ENCODE measurements at regions not wholly inside any gene's neighbourhood (a gene's known extent, or its start where the extent isn't known, plus 50 kb on each side); places are given as distances from the start of the nearest gene placed in this dataset.
"Not testable (repeated sequence)": the region's sequence is repeated elsewhere in the genome, so short reads cannot be mapped to it uniquely, and the experiment has no call there.

DNA sequence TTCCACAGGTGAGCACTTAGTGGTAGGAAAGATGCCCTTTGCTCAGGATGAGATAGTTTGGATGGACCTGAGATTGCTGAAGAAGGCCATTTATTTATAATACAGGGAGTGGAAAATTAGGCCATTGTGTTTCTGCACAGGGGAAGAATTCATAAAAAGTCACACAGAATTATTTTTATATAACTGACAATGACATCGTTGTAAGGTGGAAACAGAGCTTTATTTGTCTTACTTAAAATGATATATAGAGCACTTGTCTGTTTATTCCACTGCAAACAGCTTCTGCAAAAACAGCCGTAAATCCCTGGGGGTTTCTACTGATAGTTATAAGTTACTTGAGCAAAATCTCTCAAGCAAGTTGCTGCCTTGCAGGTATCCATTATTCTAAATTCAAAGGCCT lies 158.1 kb upstream of the ZNF521 start:
- DNase-seq (ENCODE audit: extremely low read depth, low read depth), result no peak

GRCh38 chr18:25503567-25504081 lies 151.7 kb upstream of the ZNF521 start:
- DNase-seq (ENCODE audit: extremely low read depth, low read depth), result no peak

GRCh38 chr18:25497151-25497794 lies 145.3 kb upstream of the ZNF521 start:
- no peak for DNase-seq (ENCODE audit: extremely low read depth, low read depth)

GRCh38 chr18:25496544-25496943 lies 144.6 kb upstream of the ZNF521 start:
- no peak for DNase-seq (ENCODE audit: extremely low read depth, low read depth)

- DNase-seq (ENCODE audit: extremely low read depth, low read depth), result no peak
Observed at GRCh38 chr18:25495606-25496005, 143.6 kb upstream of the ZNF521 start.

DNA sequence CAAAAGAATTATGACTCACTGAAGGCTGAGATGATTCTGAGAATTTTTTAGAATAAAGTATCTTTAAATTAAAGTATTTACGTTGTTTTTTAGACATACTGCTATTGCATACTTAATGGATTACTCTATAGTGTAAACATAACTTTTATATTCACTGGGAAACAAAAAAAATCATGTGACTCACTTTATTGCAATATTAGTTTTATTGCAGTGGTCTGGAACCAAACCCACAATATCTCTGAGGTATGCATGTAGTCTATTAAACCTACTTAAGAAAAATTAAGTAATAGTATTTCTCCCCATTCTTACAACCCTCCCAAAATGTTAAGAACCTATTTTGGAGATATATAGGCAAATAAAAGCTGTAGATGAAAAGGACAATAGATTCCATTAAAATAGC lies 142.9 kb upstream of the ZNF521 start:
- DNase-seq (ENCODE audit: extremely low read depth, low read depth), result no peak

DNA sequence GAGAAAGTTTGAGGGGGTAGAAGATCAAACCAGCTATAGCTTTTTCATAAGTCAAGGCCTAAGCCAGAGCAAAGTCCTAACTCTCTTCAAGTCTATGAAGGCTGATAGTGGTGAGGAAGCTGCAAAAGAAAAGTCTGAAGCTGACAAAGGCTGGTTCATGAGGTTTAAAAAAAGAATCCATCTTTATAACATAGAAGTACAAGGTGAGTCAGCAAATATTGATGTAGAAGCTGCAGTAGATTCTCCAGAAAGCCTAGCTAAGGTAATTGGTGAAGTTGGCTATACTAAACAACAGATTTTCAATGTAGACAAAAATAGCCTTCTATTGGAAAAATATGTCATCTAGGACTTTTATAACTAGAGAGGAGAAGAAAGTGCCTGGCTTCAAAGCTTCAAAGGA lies 141.4 kb upstream of the ZNF521 start:
- DNase-seq (ENCODE audit: extremely low read depth, low read depth), result no peak

DNA sequence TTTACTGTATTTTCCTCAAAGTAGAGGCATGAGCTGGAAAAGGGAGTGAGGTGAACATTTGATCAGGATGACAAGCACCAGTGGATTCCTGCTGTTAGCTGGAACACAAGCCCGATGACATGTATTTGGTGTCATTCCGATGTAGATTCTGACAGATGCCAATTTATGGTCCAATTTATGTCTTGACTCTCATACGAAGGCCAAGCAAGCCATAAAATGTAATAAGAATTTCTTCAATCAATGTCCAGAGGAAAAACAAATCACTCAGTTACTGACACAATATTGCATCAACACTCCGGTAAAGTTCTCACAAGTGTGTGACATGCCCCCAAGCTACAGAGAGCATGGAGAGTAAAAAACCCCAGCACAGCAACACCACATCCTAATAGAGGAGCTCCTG lies 138.3 kb upstream of the ZNF521 start:
- DNase-seq (ENCODE audit: extremely low read depth, low read depth), result no peak

GRCh38 chr18:25473008-25473407 lies 121.0 kb upstream of the ZNF521 start:
- no peak for DNase-seq (ENCODE audit: extremely low read depth, low read depth)

GRCh38 chr18:25470756-25471524 lies 119.0 kb upstream of the ZNF521 start:
- DNase-seq (ENCODE audit: extremely low read depth, low read depth), result not testable (repeated sequence)

- no peak for DNase-seq (ENCODE audit: extremely low read depth, low read depth)
Observed at GRCh38 chr18:25470062-25470461, 118.1 kb upstream of the ZNF521 start.

DNA sequence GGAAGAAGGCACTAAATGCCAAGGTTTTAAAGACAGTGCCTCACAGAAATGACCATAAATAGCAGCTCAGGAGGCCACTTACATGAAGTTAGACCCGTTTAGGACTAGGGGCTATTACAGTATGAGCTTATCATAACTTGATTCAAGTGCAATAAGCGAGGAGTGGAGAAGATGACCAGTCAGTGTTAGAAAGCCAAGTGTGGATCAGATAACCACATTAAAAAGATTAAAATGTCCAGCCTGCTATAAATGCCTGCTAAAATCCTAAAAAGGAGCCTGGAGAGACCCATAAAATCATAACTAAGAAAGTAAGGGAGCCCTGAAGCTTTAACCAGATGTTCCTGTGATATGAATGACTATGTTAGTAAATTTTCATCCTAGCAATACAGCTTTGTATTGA lies 117.5 kb upstream of the ZNF521 start:
- DNase-seq (ENCODE audit: extremely low read depth, low read depth), result no peak

- no peak for DNase-seq (ENCODE audit: extremely low read depth, low read depth)
Observed at GRCh38 chr18:25467226-25467987, 115.4 kb upstream of the ZNF521 start.

GRCh38 chr18:25465152-25465732 lies 113.3 kb upstream of the ZNF521 start:
- DNase-seq (ENCODE audit: extremely low read depth, low read depth), result no peak

- no peak for DNase-seq (ENCODE audit: extremely low read depth, low read depth)
Observed at GRCh38 chr18:25464227-25464626, 112.3 kb upstream of the ZNF521 start.

DNA sequence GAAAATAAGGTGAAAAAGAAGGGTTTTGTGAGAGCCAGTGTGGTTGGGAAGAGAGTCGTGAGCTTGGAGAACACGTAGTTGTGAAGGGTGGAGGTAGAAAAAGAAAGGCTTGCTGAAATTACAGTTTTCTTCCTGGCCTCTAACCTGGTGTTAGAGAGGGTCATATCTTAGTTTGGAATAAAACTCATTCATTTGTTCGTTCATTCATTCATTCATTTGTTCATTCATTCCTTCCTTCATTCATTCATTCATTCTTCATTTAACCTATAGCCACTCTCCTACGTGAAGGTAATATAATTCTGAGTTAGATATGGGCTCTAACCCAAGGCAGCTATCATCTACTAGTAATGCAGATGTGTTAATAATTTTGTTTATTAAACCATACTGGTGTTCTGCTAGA lies 111.8 kb upstream of the ZNF521 start:
- no peak for DNase-seq (ENCODE audit: extremely low read depth, low read depth)

- DNase-seq (ENCODE audit: extremely low read depth, low read depth), result no peak
Observed at GRCh38 chr18:25459814-25460213, 107.8 kb upstream of the ZNF521 start.

DNA sequence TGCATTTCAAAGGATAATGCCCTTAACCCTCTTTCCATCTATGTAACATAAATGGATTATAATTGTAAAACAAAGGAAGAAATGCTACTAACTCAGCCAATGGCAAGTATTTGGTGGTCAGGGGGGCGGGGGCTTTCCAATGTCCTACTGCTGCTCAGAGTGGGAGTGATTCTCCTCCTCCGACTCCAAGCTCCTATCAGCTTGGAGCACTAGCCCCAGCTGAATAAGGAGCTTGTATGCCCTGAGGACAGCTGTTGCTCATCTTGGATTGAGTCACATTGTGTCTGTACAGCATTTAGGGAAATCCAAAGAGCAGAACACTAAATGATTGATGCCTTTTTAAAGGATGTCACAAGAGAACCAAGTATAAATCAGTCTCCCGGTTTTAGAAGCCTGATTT lies 105.6 kb upstream of the ZNF521 start:
- DNase-seq (ENCODE audit: extremely low read depth, low read depth), result no peak

DNA sequence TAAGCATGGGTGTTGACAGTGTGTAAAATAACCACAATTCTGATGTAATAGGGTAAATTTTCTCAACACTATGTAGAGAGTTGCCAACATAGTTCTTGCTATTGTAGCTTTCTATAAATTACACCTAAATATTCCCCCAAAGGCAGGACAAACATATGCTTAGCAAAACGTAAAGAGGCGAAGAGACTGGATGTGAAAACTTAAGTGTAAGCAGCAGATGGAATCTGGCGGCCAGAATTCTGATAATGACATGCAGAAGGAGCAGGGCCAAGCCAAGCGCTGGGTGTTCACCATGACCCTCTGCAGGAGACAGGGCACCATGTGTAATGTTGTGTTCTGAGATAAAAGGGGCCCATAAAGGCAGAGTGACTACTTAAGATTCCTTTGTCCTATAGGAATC lies 105.2 kb upstream of the ZNF521 start:
- no peak for DNase-seq (ENCODE audit: extremely low read depth, low read depth)

DNA sequence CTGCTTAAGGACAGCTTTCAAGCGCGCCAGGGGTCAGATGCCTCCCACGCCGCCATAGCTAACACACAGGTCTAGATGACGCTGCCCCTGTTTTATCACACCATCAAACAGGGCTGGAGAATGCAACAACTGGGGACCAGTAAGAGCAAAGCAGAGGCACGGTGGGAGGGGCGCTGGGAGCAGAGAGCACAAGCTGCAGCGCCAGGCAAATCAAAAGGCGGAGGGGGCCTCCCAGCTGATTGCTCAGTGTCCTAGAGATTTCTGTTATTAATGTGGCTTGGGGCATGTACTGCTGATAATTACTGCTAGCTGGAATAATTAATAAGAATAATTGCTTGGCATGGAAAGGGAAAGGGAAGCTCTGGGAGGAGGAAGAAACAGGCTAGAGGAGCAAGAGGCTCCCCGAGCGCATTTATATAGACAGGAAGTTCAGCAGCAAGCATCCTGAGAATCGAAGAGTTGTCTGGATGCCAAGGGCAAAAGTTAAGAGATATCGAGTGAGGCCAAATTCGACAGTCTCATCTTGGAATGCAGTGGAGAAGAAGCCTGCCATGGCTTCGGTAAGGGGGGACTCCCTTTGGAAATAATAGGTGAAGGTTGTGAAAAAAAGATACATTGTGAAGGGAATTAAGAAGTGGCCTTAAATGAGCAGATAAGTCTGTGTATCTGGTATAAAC lies 104.5 kb upstream of the ZNF521 start:
- no peak for DNase-seq (ENCODE audit: extremely low read depth, low read depth)

- no peak for DNase-seq (ENCODE audit: extremely low read depth, low read depth)
Observed at GRCh38 chr18:25455646-25456045, 103.7 kb upstream of the ZNF521 start.
